PC-9 (cell line): ENCODE measurements at regions not wholly inside any gene's neighbourhood (a gene's known extent, or its start where the extent isn't known, plus 50 kb on each side); places are given as distances from the start of the nearest gene placed in this dataset.

ENCODE experiments used
- BruUV-seq: library from RNA; stranded (reverse); fragments of 400-500 nt; replicated peaks from 2 replicates; lab custom pipeline; 2021; lab: Mats Ljungman, UMichigan
- CTCF ChIA-PET: fragments of 300-600 bp; sonication (Branson Sonifier 250); formaldehyde crosslinking; loops from one replicate; lab custom pipeline; 2022; ENCODE audit warnings: antibody characterized with exemption; lab: Charles Lee
- POLR2A ChIA-PET: fragments of 300-600 bp; sonication (Branson Sonifier 250); formaldehyde crosslinking; loops from one replicate; lab custom pipeline; 2022; ENCODE audit warnings: antibody characterized with exemption; ENCODE audit not compliant: unreplicated experiment; lab: Charles Lee
- DNase-seq, 2 experiments: peaks; one replicate each; pipeline versions ENCODE4 v3.0.0 to v3.0.0-alpha.2; 2015 to 2022; ENCODE audit warnings: mixed read lengths in 1 of 2
- H2AFZ ChIP-seq: fragments of 200-600 bp; sonication (generic); 2 replicates; pipeline ENCODE4 v1.8.1; 2017; ENCODE audit warnings: antibody characterized with exemption
- H3F3A ChIP-seq: fragments of 200-600 bp; sonication (generic); 2 replicates; pipeline ENCODE4 v1.8.1; 2017; ENCODE audit warnings: antibody characterized with exemption, mild to moderate bottlenecking, low read depth; ENCODE audit not compliant: insufficient read depth
- H3K27ac ChIP-seq: fragments of 200-600 bp; sonication (generic); 2 replicates; pipeline ENCODE4 v1.6.1; 2016; ENCODE audit warnings: mixed run types
- H3K27me3 ChIP-seq: fragments of 200-600 bp; sonication (generic); 2 replicates; pipeline ENCODE4 v1.6.1; 2016; ENCODE audit warnings: low read depth, mixed run types; ENCODE audit not compliant: insufficient read depth
- H3K36me3 ChIP-seq: fragments of 200-600 bp; sonication (generic); 2 replicates; pipeline ENCODE4 v1.6.1; 2016; ENCODE audit warnings: low read depth, mixed run types
- H3K4me1 ChIP-seq: fragments of 200-600 bp; sonication (generic); replicated peaks from 2 replicates; pipeline ENCODE4 v1.6.1; 2016; ENCODE audit warnings: mixed run types; ENCODE audit not compliant: insufficient read depth
- H3K4me2 ChIP-seq: fragments of 200-600 bp; sonication (generic); 2 replicates; pipeline ENCODE4 v1.6.1; 2017; ENCODE audit warnings: mixed run types
- H3K4me3 ChIP-seq: fragments of 200-600 bp; sonication (generic); 2 replicates; pipeline ENCODE4 v1.6.1; 2016; ENCODE audit warnings: mixed run types
- H3K79me2 ChIP-seq: fragments of 200-600 bp; sonication (generic); 2 replicates; pipeline ENCODE4 v1.6.1; 2017; ENCODE audit warnings: low read depth, mixed run types
- H3K9me2 ChIP-seq: fragments of 200-600 bp; sonication (generic); 2 replicates; pipeline ENCODE4 v1.8.1; 2017; ENCODE audit warnings: mild to moderate bottlenecking; ENCODE audit not compliant: insufficient read depth
- H3K9me3 ChIP-seq: fragments of 200-600 bp; sonication (generic); 2 replicates; pipeline ENCODE4 v1.8.1; 2016; ENCODE audit warnings: low read depth; ENCODE audit not compliant: insufficient read depth
- H4K20me1 ChIP-seq: fragments of 200-600 bp; sonication (generic); 2 replicates; pipeline ENCODE4 v1.8.1; 2017; ENCODE audit not compliant: insufficient read depth
- CTCF ChIP-seq: fragments of 200-600 bp; sonication (generic); conservative IDR thresholded peaks from 2 replicates; pipeline ENCODE4 v1.6.1; 2017; ENCODE audit warnings: mixed run types, antibody characterized with exemption, mild to moderate bottlenecking, moderate library complexity
- EZH2 ChIP-seq: fragments of 200-600 bp; sonication (generic); IDR thresholded peaks from 2 replicates; pipeline ENCODE4 v1.8.0; 2017; ENCODE audit warnings: antibody characterized with exemption, low read depth
- intact Hi-C: fragments of 100-400 bp; cut with micrococcal nuclease; formaldehyde crosslinking; loops from one replicate; pipeline ENCODE4 v1.10.0; 2022; ENCODE audit not compliant: unreplicated experiment

DNA sequence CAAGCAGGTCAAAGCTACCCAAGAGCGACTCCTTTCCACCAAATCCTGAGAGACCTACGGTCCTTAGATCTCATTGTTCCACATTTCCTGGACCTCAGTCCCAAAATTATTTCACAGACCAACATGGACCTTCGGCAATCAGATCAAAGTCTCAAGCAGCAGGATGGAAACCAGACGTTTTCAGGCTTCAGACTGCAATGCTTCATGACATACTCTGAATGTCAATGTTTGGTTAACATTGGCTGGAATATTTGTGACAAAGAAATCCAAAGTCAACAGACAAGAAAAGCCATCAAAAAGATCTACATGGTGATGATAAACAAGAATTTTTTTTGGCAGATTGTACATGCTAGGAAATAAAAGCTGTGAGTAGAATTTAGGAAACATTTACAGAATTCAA lies 1057.3 kb downstream of the ADGRL2 start:
- no peaks in the 10 kb centered on the region for H3K36me3 ChIP-seq
- no peak overlapping the region for H3K4me2 ChIP-seq
- no peak overlapping the region; the same call in 1 of the 2 replicates for H2AFZ ChIP-seq
- H3K4me1 ChIP-seq: no peaks in the 10 kb centered on the region
- no peak overlapping the region for H3K4me3 ChIP-seq
- H3K9me2 ChIP-seq: no peaks in the 10 kb centered on the region
- TF ChIP-seq CTCF (no peak), EZH2 (no peak)
- no peaks in the 10 kb centered on the region for H3K27me3 ChIP-seq
- H3K79me2 ChIP-seq: no peaks in the 10 kb centered on the region
- POLR2A ChIA-PET: no interaction called here
- no peak overlapping the region for H3K27ac ChIP-seq
- no peaks in the 10 kb centered on the region for H4K20me1 ChIP-seq
- no peaks in the 10 kb centered on the region for H3F3A ChIP-seq
- peaks cover 3% of the 10 kb centered on the region; the same call in 1 of the 2 replicates for H3K9me3 ChIP-seq
- CTCF ChIA-PET: no interaction called here
- no peak for DNase-seq
- intact Hi-C loops: no loop called here
- BruUV-seq: no TSS peak

DNA sequence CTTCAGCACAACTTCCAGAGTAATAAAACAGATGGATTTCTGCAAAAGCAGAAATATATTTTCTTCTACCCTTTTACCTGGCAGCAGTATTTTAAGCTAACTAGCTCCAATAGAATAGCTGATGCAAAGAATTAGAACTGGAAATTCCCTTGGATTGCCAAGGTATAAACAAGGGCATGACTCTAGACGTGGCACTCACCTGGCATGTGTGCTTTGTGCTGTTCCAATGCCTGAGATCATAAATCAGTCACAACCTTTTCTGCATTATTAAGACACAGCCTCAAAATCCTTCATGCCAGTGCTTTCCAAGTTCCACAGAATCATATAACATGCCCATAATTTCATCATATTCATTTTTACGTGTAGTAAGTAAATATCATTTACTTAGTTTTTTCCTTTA lies 1048.7 kb downstream of the ADGRL2 start:
- ChIA-PET CTCF (no interaction called here), POLR2A (no interaction called here)
- H4K20me1 ChIP-seq: no peaks in the 10 kb centered on the region
- H3K27me3 ChIP-seq: no peaks in the 10 kb centered on the region
- no peaks in the 10 kb centered on the region for H3K9me2 ChIP-seq
- no TSS peak for BruUV-seq
- no peak for DNase-seq
- TF ChIP-seq EZH2: no peak
- no peak for TF ChIP-seq CTCF
- no peak overlapping the region for H3K27ac ChIP-seq
- no peaks in the 10 kb centered on the region for H3K9me3 ChIP-seq
- H3K36me3 ChIP-seq: no peaks in the 10 kb centered on the region
- H2AFZ ChIP-seq: no peak overlapping the region; the same call in 1 of the 2 replicates
- H3F3A ChIP-seq: no peaks in the 10 kb centered on the region
- intact Hi-C loops: no loop called here
- H3K4me1 ChIP-seq: no peaks in the 10 kb centered on the region
- no peak overlapping the region for H3K4me2 ChIP-seq
- H3K4me3 ChIP-seq: no peak overlapping the region
- no peaks in the 10 kb centered on the region for H3K79me2 ChIP-seq

DNA sequence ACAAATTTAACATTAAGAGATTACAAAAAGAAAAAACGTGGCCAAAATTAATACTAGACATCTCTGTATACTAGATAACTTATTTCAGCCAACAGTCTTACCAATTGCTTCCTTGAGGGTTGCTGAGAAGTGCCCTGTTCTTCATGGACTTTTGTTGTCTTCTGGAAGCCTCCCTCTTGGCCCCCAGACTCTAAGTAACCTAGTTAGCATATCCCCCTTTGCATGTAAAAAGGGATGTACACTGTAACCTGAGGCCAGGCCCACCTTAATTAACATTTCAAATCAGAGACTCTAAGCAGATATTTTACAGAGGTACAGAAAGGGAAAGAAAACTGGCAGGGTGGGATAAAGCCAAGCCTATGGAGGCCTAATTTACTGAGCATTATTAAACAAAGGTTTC lies 1047.3 kb downstream of the ADGRL2 start:
- H3K27me3 ChIP-seq: no peaks in the 10 kb centered on the region
- H3F3A ChIP-seq: no peaks in the 10 kb centered on the region
- ChIA-PET CTCF (no interaction called here), POLR2A (no interaction called here)
- H2AFZ ChIP-seq: no peak overlapping the region
- H3K4me1 ChIP-seq: no peaks in the 10 kb centered on the region
- BruUV-seq: no TSS peak
- intact Hi-C loops: no loop called here
- no peak for DNase-seq
- no peak overlapping the region for H3K4me2 ChIP-seq
- no peaks in the 10 kb centered on the region for H4K20me1 ChIP-seq
- H3K27ac ChIP-seq: no peak overlapping the region
- no peaks in the 10 kb centered on the region for H3K9me3 ChIP-seq
- no peak for TF ChIP-seq EZH2
- no peak for TF ChIP-seq CTCF
- no peaks in the 10 kb centered on the region for H3K9me2 ChIP-seq
- no peak overlapping the region for H3K4me3 ChIP-seq
- H3K79me2 ChIP-seq: no peaks in the 10 kb centered on the region
- H3K36me3 ChIP-seq: no peaks in the 10 kb centered on the region
